Activated CD4-positive, CD25-positive, alpha-beta regulatory T cell treated with anti-CD3 and anti-CD28 coated beads, Interleukin-2, amount 50 U/mL, for 72 hours (primary cell): ENCODE measurements at regions not wholly inside any gene's neighbourhood (a gene's known extent, or its start where the extent isn't known, plus 50 kb on each side); places are given as distances from the start of the nearest gene placed in this dataset.
"Not testable (repeated sequence)": the region's sequence is repeated elsewhere in the genome, so short reads cannot be mapped to it uniquely, and the experiment has no call there.

Source experiments
- DNase-seq: peaks from one replicate; pipeline ENCODE4 v3.0.0; 2021

GRCh38 chr4:12431259-12431658 lies 1002.6 kb upstream of the HS3ST1 start:
- not testable (repeated sequence) for DNase-seq

- DNase-seq = no peak
These were observed 992.7 kb upstream of the HS3ST1 start for GRCh38 chr4:12421364-12421763.

GRCh38 chr4:12416755-12417154 lies 988.1 kb upstream of the HS3ST1 start:
- no peak for DNase-seq

- DNase-seq = no peak
These were observed 985.6 kb upstream of the HS3ST1 start for GRCh38 chr4:12414181-12414812.

GRCh38 chr4:12411072-12411471 lies 982.4 kb upstream of the HS3ST1 start:
- no peak for DNase-seq

GRCh38 chr4:12409507-12410190 lies 981.0 kb upstream of the HS3ST1 start:
- DNase-seq = no peak

- DNase-seq = no peak
These were observed 979.7 kb upstream of the HS3ST1 start for GRCh38 chr4:12408364-12408763.

GRCh38 chr4:12403175-12403574 lies 974.5 kb upstream of the HS3ST1 start:
- no peak for DNase-seq

GRCh38 chr4:12399781-12400180 lies 971.1 kb upstream of the HS3ST1 start:
- no peak for DNase-seq

- DNase-seq = no peak
These were observed 965.1 kb upstream of the HS3ST1 start for GRCh38 chr4:12393631-12394262.

GRCh38 chr4:12389604-12390003 lies 960.9 kb upstream of the HS3ST1 start:
- no peak for DNase-seq

- no peak for DNase-seq
These were observed 953.9 kb upstream of the HS3ST1 start for GRCh38 chr4:12382567-12382966.

GRCh38 chr4:12379191-12379590 lies 950.5 kb upstream of the HS3ST1 start:
- DNase-seq = no peak

GRCh38 chr4:12375805-12376204 lies 947.1 kb upstream of the HS3ST1 start:
- DNase-seq = no peak

GRCh38 chr4:12365869-12366268 lies 937.2 kb upstream of the HS3ST1 start:
- not testable (repeated sequence) for DNase-seq

GRCh38 chr4:12360391-12360790 lies 931.7 kb upstream of the HS3ST1 start:
- no peak for DNase-seq

GRCh38 chr4:12359420-12359819 lies 930.7 kb upstream of the HS3ST1 start:
- no peak for DNase-seq

- not testable (repeated sequence) for DNase-seq
These were observed 904.4 kb upstream of the HS3ST1 start for GRCh38 chr4:12333083-12333482.

- DNase-seq = no peak
These were observed 896.3 kb upstream of the HS3ST1 start for GRCh38 chr4:12324965-12325364.

GRCh38 chr4:12319765-12320164 lies 891.1 kb upstream of the HS3ST1 start:
- no peak for DNase-seq

GRCh38 chr4:12304905-12305304 lies 876.2 kb upstream of the HS3ST1 start:
- DNase-seq = no peak

GRCh38 chr4:12296366-12296765 lies 867.7 kb upstream of the HS3ST1 start:
- no peak for DNase-seq

- DNase-seq = no peak
These were observed 865.3 kb upstream of the HS3ST1 start for GRCh38 chr4:12293906-12294525.

- no peak for DNase-seq
These were observed 857.7 kb upstream of the HS3ST1 start for GRCh38 chr4:12286351-12286750.
